Esophagus squamous epithelium (tissue), 4 donors: ENCODE measurements at regions not wholly inside any gene's neighbourhood (a gene's known extent, or its start where the extent isn't known, plus 50 kb on each side); places are given as distances from the start of the nearest gene placed in this dataset.

Experiments used
- CTCF ChIP-seq, 6 experiments: fragments of 450-650 bp in 4 of 6; fragments of 200-600 bp in 2 of 6; sonication (generic) in 2 of 6; IDR thresholded peaks; one replicate each; pipeline ENCODE4 v1.5.1; 2016 to 2019; ENCODE audit warnings: antibody characterized with exemption in 6 of 6, mild to moderate bottlenecking in 4 of 6, moderate library complexity in 4 of 6
- POLR2A ChIP-seq, 4 donors: fragments of 450-650 bp; IDR thresholded peaks; one replicate each; pipeline ENCODE4 v1.6.1; 2017; ENCODE audit warnings: antibody characterized with exemption in 4 of 4, mild to moderate bottlenecking in 4 of 4, moderate library complexity in 3 of 4

- TF ChIP-seq CTCF (IDR thresholded peaks at IDR 0.05) (no peak), POLR2A (IDR thresholded peaks at IDR 0.05) (no peak)
These were observed 148.6 kb upstream of the ARG1 start for GRCh38 chr6:131424475-131424874.
